ENCODE measurements at regions not wholly inside any gene's neighbourhood (a gene's known extent, or its start where the extent isn't known, plus 50 kb on each side); places are given as distances from the start of the nearest gene placed in this dataset.
"Not testable (repeated sequence)": the region's sequence is repeated elsewhere in the genome, so short reads cannot be mapped to it uniquely, and the experiment has no call there.

GRCh38 chr6:145090801-145091585 lies 644.3 kb downstream of the EPM2A start:
- H3K9me3 ChIP-seq (ENCODE audit: control insufficient read depth, low read length): no peaks in the 10 kb centered on the region
- H3K9ac ChIP-seq (ENCODE audit: low read length): no peak overlapping the region
- H3K4me1 ChIP-seq (ENCODE audit: control insufficient read depth, insufficient read depth, low read length): no peaks in the 10 kb centered on the region
- no peak overlapping the region for H3K4me3 ChIP-seq (ENCODE audit: low read length)
- H3K36me3 ChIP-seq (ENCODE audit: control insufficient read depth, insufficient read depth, low read length): no peaks in the 10 kb centered on the region
- H3K27me3 ChIP-seq (ENCODE audit: control insufficient read depth, insufficient read depth, low read length): no peaks in the 10 kb centered on the region

GRCh38 chr6:145091586-145092142 lies 643.7 kb downstream of the EPM2A start:
- H3K36me3 ChIP-seq (ENCODE audit: control insufficient read depth, insufficient read depth, low read length): no peaks in the 10 kb centered on the region
- no peaks in the 10 kb centered on the region for H3K9me3 ChIP-seq (ENCODE audit: control insufficient read depth, low read length)
- no peaks in the 10 kb centered on the region for H3K4me1 ChIP-seq (ENCODE audit: control insufficient read depth, insufficient read depth, low read length)
- no peak overlapping the region for H3K4me3 ChIP-seq (ENCODE audit: low read length)
- no peak overlapping the region for H3K9ac ChIP-seq (ENCODE audit: low read length)
- H3K27me3 ChIP-seq (ENCODE audit: control insufficient read depth, insufficient read depth, low read length): no peaks in the 10 kb centered on the region

- Histone ChIP-seq H3K4me3 (ENCODE audit: low read length) (no peak overlapping the region), H3K4me1 (ENCODE audit: control insufficient read depth, insufficient read depth, low read length) (no peaks in the 10 kb centered on the region), H3K9me3 (ENCODE audit: control insufficient read depth, low read length) (peaks cover 5% of the 10 kb centered on the region), H3K27me3 (ENCODE audit: control insufficient read depth, insufficient read depth, low read length) (no peaks in the 10 kb centered on the region), H3K36me3 (ENCODE audit: control insufficient read depth, insufficient read depth, low read length) (no peaks in the 10 kb centered on the region), H3K9ac (ENCODE audit: low read length) (no peak overlapping the region)
These were observed 642.8 kb downstream of the EPM2A start for GRCh38 chr6:145092554-145092953.

DNA sequence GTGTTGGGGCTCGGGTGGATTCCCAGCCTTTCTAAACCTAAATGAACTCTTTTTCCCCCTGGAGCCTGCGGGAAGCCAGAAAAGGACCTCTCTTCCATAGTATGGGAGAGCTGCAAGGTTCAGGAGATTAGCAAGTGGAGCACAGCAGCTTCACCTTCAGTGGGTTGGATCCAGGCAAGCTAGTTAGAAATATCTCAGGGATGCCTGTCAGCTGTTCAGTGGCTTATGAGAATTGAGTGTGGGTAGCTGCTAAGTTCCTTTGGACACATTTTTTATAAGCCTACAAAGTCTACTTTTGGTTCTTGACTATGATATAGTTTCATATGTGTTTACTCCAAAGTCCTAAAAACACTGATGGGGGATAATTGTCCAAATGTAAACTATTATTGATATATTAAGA lies 642.1 kb downstream of the EPM2A start:
- Histone ChIP-seq H3K27me3 (ENCODE audit: control insufficient read depth, insufficient read depth, low read length) (no peaks in the 10 kb centered on the region), H3K9ac (ENCODE audit: low read length) (no peak overlapping the region), H3K4me1 (ENCODE audit: control insufficient read depth, insufficient read depth, low read length) (no peaks in the 10 kb centered on the region), H3K36me3 (ENCODE audit: control insufficient read depth, insufficient read depth, low read length) (no peaks in the 10 kb centered on the region), H3K9me3 (ENCODE audit: control insufficient read depth, low read length) (peaks cover 8% of the 10 kb centered on the region), H3K4me3 (ENCODE audit: low read length) (no peak overlapping the region)

DNA sequence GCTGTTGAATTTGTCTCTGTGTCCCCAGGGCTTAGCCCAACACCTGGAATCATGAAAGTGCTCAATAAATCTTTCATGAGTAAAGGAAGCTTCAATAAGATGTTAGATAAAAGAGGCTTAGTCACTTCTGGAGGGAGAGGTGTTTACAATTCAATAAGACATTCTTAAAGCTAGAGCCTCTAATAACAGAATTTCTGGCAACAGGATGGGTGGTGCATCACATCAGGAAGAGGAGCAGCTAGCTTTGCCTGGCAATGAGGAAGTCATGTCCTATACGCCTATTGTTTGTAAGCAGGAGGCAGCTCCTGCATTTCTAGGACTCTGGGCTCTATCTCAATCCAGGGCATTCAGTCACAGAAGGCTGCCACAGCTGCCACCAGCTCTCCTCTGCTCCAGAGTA lies 638.5 kb downstream of the EPM2A start:
- Histone ChIP-seq H3K36me3 (ENCODE audit: control insufficient read depth, insufficient read depth, low read length) (no peaks in the 10 kb centered on the region), H3K9me3 (ENCODE audit: control insufficient read depth, low read length) (peaks cover 8% of the 10 kb centered on the region), H3K27me3 (ENCODE audit: control insufficient read depth, insufficient read depth, low read length) (no peaks in the 10 kb centered on the region), H3K4me1 (ENCODE audit: control insufficient read depth, insufficient read depth, low read length) (no peaks in the 10 kb centered on the region), H3K4me3 (ENCODE audit: low read length) (no peak overlapping the region), H3K9ac (ENCODE audit: low read length) (no peak overlapping the region)

GRCh38 chr6:145098127-145098526 lies 637.2 kb downstream of the EPM2A start:
- H3K9ac ChIP-seq (ENCODE audit: low read length); H3K4me1 ChIP-seq (ENCODE audit: control insufficient read depth, insufficient read depth, low read length); H3K36me3 ChIP-seq (ENCODE audit: control insufficient read depth, insufficient read depth, low read length); H3K27me3 ChIP-seq (ENCODE audit: control insufficient read depth, insufficient read depth, low read length); H3K4me3 ChIP-seq (ENCODE audit: low read length); H3K9me3 ChIP-seq (ENCODE audit: control insufficient read depth, low read length): not testable (repeated sequence)

GRCh38 chr6:145099713-145100112 lies 635.6 kb downstream of the EPM2A start:
- Histone ChIP-seq H3K4me3 (ENCODE audit: low read length) (no peak overlapping the region), H3K36me3 (ENCODE audit: control insufficient read depth, insufficient read depth, low read length) (no peaks in the 10 kb centered on the region), H3K9me3 (ENCODE audit: control insufficient read depth, low read length) (peaks cover 8% of the 10 kb centered on the region), H3K27me3 (ENCODE audit: control insufficient read depth, insufficient read depth, low read length) (no peaks in the 10 kb centered on the region), H3K9ac (ENCODE audit: low read length) (no peak overlapping the region), H3K4me1 (ENCODE audit: control insufficient read depth, insufficient read depth, low read length) (no peaks in the 10 kb centered on the region)

DNA sequence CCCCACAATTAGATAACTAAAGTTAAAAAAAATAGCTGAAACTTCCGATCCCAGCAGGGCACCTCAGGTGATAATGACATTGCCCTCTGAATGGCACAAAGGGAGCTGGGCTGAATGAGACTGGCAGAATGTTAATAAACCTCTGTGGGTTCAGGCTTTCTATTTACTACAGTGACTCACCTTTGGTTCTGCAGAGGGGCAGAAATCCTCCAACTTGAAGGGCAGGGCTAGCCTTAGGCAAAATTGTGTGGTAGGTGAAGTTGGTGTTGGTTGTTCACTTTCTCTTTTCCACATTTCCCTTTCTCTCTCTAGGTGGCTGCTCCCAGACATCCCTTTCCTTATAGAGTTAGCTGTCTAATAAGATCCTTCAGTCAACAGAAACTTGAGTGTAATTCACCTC lies 625.2 kb downstream of the EPM2A start:
- no peaks in the 10 kb centered on the region for H3K36me3 ChIP-seq (ENCODE audit: control insufficient read depth, insufficient read depth, low read length)
- no peak overlapping the region for H3K4me3 ChIP-seq (ENCODE audit: low read length)
- no peak overlapping the region for H3K9ac ChIP-seq (ENCODE audit: low read length)
- no peaks in the 10 kb centered on the region for H3K9me3 ChIP-seq (ENCODE audit: control insufficient read depth, low read length)
- H3K4me1 ChIP-seq (ENCODE audit: control insufficient read depth, insufficient read depth, low read length): no peaks in the 10 kb centered on the region
- no peaks in the 10 kb centered on the region for H3K27me3 ChIP-seq (ENCODE audit: control insufficient read depth, insufficient read depth, low read length)

DNA sequence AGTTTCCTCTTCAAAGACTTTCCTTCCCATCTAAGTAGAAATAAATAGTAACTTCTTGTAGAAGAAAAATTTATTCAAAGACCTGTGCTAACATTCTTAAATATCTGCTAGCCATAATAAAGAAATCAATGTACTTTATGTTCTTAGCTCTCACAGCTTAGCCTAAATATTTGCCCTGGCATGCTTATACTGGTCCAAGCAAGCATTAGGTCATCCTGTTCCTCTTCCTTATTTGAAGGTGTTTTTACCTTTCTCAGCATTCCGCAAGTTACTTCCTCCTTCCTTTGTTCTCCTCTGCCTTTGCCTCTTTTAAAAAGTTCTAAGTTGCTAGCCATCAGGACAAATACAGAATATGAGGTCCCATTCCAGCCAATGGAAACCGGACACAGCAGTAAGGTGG lies 623.9 kb downstream of the EPM2A start:
- not testable (repeated sequence) for H3K27me3 ChIP-seq (ENCODE audit: control insufficient read depth, insufficient read depth, low read length)

GRCh38 chr6:145112711-145113148 lies 622.6 kb downstream of the EPM2A start:
- Histone ChIP-seq H3K9me3 (ENCODE audit: control insufficient read depth, low read length) (no peaks in the 10 kb centered on the region), H3K27me3 (ENCODE audit: control insufficient read depth, insufficient read depth, low read length) (no peaks in the 10 kb centered on the region), H3K36me3 (ENCODE audit: control insufficient read depth, insufficient read depth, low read length) (no peaks in the 10 kb centered on the region), H3K4me1 (ENCODE audit: control insufficient read depth, insufficient read depth, low read length) (no peaks in the 10 kb centered on the region), H3K4me3 (ENCODE audit: low read length) (no peak overlapping the region), H3K9ac (ENCODE audit: low read length) (no peak overlapping the region)

More for the DNA sequence above, 623.9 kb downstream of the EPM2A start:
- not testable (repeated sequence) for H3K4me1 ChIP-seq (ENCODE audit: control insufficient read depth, insufficient read depth, low read length); H3K4me3 ChIP-seq (ENCODE audit: low read length); H3K36me3 ChIP-seq (ENCODE audit: control insufficient read depth, insufficient read depth, low read length); H3K9ac ChIP-seq (ENCODE audit: low read length); H3K9me3 ChIP-seq (ENCODE audit: control insufficient read depth, low read length)

DNA sequence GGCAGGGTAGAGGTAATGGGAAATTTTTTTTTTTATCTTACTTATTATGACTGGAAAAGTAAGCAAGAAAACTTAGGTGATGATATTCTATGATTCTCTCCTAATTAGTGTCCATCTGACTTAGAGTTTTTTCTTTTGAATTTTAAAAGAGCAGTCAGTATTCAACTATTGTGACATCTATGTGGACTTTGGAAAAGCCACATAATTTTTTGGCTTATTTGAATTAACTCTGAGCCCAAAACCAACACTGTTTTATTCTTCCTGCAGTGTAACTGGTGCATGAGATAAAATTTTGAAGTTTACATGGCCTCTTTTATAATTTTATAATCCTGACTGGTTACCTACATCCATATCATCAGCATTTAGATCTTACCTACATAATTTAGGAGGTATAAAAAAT lies 619.7 kb downstream of the EPM2A start:
- Histone ChIP-seq H3K4me3 (ENCODE audit: low read length) (no peak overlapping the region), H3K36me3 (ENCODE audit: control insufficient read depth, insufficient read depth, low read length) (no peaks in the 10 kb centered on the region), H3K4me1 (ENCODE audit: control insufficient read depth, insufficient read depth, low read length) (no peaks in the 10 kb centered on the region), H3K9ac (ENCODE audit: low read length) (no peak overlapping the region), H3K27me3 (ENCODE audit: control insufficient read depth, insufficient read depth, low read length) (no peaks in the 10 kb centered on the region), H3K9me3 (ENCODE audit: control insufficient read depth, low read length) (no peaks in the 10 kb centered on the region)

DNA sequence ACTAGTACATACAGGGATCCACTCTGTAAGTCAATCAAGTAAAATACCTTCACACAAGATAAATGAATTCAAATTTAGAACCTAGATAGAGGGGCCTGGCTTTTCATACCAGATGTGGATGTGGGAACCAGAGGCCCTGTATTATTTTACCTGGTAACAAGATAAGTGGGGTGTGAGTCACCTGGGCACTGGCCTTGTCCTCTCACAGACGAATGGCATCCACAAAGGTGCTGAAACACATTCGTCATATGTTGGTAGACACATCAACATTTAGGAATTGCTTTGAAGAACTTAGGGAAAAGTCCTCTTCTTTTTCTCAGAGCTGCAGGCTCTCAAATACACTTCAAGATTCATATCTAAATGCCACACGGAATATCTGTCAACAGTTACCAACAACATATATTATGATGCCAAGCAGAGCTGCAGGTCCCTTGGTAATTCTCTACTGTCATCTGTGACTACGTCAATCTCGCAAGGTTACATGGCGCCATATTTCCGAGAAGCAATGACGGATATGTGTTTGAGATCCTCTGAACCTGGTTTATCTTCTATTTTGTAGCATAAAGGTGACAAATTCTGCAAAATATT lies 618.6 kb downstream of the EPM2A start:
- Histone ChIP-seq H3K36me3 (ENCODE audit: control insufficient read depth, insufficient read depth, low read length) (no peaks in the 10 kb centered on the region), H3K9me3 (ENCODE audit: control insufficient read depth, low read length) (no peaks in the 10 kb centered on the region), H3K9ac (ENCODE audit: low read length) (no peak overlapping the region), H3K4me3 (ENCODE audit: low read length) (no peak overlapping the region), H3K27me3 (ENCODE audit: control insufficient read depth, insufficient read depth, low read length) (no peaks in the 10 kb centered on the region), H3K4me1 (ENCODE audit: control insufficient read depth, insufficient read depth, low read length) (no peaks in the 10 kb centered on the region)

Data from mucosa of stomach (tissue), 1 donor.